GM12878 (cell line): ENCODE measurements at regions not wholly inside any gene's neighbourhood (a gene's known extent, or its start where the extent isn't known, plus 50 kb on each side); places are given as distances from the start of the nearest gene placed in this dataset.

Source experiments
- ATAC-seq: fragments of 200-7000 bp; cut with Tn5 transposase; 3 replicates; pipeline ENCODE4 v1.9.1; 2020; ENCODE audit warnings: mild to moderate bottlenecking, moderate library complexity
- BruUV-seq: library from RNA; stranded (reverse); fragments of 400-500 nt; replicated peaks from 2 replicates; lab custom pipeline; 2021; lab: Mats Ljungman, UMichigan
- CTCF ChIA-PET: fragments of 300-600 bp; sonication (Branson Sonifier 250); formaldehyde crosslinking; extraction: SDS; loops from one replicate; lab custom pipeline; 2021; ENCODE audit warnings: inconsistent platforms; lab: Yijun Ruan, JAX
- POLR2A ChIA-PET: fragments of 350-600 bp; formaldehyde crosslinking; extraction: SDS; loops from one replicate; lab custom pipeline; 2021; ENCODE audit warnings: inconsistent platforms; lab: Charles Lee
- RAD21 ChIA-PET: fragments of 300-600 bp; sonication (Branson Sonifier 250); formaldehyde crosslinking; loops from one replicate; lab custom pipeline; 2023; ENCODE audit warnings: antibody characterized with exemption; ENCODE audit not compliant: unreplicated experiment; lab: Charles Lee
- SMC1A ChIA-PET: fragments of 300-600 bp; sonication (Branson Sonifier 250); formaldehyde crosslinking; loops from one replicate; lab custom pipeline; 2023; ENCODE audit not compliant: unreplicated experiment, uncharacterized antibody; lab: Charles Lee
- DNase-seq: peaks from one replicate; pipeline ENCODE4 v3.0.0-alpha.2; 2011; ENCODE audit warnings: low read depth, low spot score
- FAIRE-seq: peaks from 3 replicates; lab custom pipeline; 2011; peaks lifted over from hg19 to GRCh38; lab: Jason Lieb, UNC
- H2AFZ ChIP-seq: 2 replicates; pipeline ENCODE4 v1.6.0; 2011; ENCODE audit warnings: low read depth, low read length, control low read depth; ENCODE audit not compliant: control insufficient read depth
- H3K27ac ChIP-seq: 2 replicates; pipeline ENCODE4 v1.5.1; 2011; ENCODE audit warnings: control low read depth; ENCODE audit not compliant: control insufficient read depth, insufficient read depth
- H3K27me3 ChIP-seq, 2 experiments: replicated peaks in 1 of 2; 2 replicates each; pipeline versions ENCODE4 v1.6.0 to v1.6.1; 2011; ENCODE audit warnings: low read length in 1 of 2; ENCODE audit not compliant: control insufficient read depth in 2 of 2, insufficient read depth in 2 of 2
- H3K36me3 ChIP-seq, 2 experiments: 2 replicates each; pipeline ENCODE4 v1.5.1; 2011; ENCODE audit warnings: low read length in 1 of 2; ENCODE audit not compliant: control insufficient read depth in 2 of 2, insufficient read depth in 2 of 2
- H3K4me1 ChIP-seq: 2 replicates; pipeline ENCODE4 v1.6.1; 2011; ENCODE audit warnings: mild to moderate bottlenecking, low read length, moderate library complexity, mixed read lengths; ENCODE audit not compliant: control insufficient read depth, insufficient read depth
- H3K4me2 ChIP-seq: 2 replicates; pipeline ENCODE4 v1.6.0; 2011; ENCODE audit warnings: control low read depth; ENCODE audit not compliant: control insufficient read depth, insufficient read depth
- H3K4me3 ChIP-seq: fragments of 200-600 bp; sonication (generic); 2 replicates; pipeline ENCODE4 v1.5.1; 2016
- H3K79me2 ChIP-seq: 2 replicates; pipeline ENCODE4 v1.6.0; 2011; ENCODE audit warnings: low read length; ENCODE audit not compliant: control insufficient read depth, insufficient read depth
- H3K9ac ChIP-seq: 2 replicates; pipeline ENCODE4 v1.8.0; 2011; ENCODE audit warnings: low read length, control low read depth, mixed read lengths; ENCODE audit not compliant: control insufficient read depth, insufficient read depth
- H3K9me3 ChIP-seq: replicated peaks from 3 replicates; pipeline ENCODE4 v1.5.1; 2011; ENCODE audit warnings: mild to moderate bottlenecking, low read length; ENCODE audit not compliant: control insufficient read depth, insufficient read depth
- H4K20me1 ChIP-seq: 2 replicates; pipeline ENCODE4 v1.6.0; 2011; ENCODE audit not compliant: control insufficient read depth, insufficient read depth
- BCL11A ChIP-seq: IDR thresholded peaks from 2 replicates; pipeline ENCODE4 v1.6.1; 2011; ENCODE audit warnings: low read depth, low read length
- ETV6 ChIP-seq, 2 experiments: fragments of 450-650 bp in 1 of 2; IDR thresholded peaks in 1 of 2; conservative IDR thresholded peaks in 1 of 2; 2 replicates each; pipeline ENCODE4 v1.6.1; 2014; ENCODE audit warnings: antibody characterized with exemption in 1 of 2, borderline replicate concordance in 1 of 2, low read depth in 1 of 2, mild to moderate bottlenecking in 1 of 2, moderate library complexity in 1 of 2
- FOS ChIP-seq: IDR thresholded peaks from 3 replicates; pipeline ENCODE4 v1.6.1; 2011; ENCODE audit warnings: borderline replicate concordance; ENCODE audit not compliant: insufficient read length; ENCODE audit errors: extremely low read depth
- FOXK2 ChIP-seq: fragments of 450-650 bp; IDR thresholded peaks from 2 replicates; pipeline ENCODE4 v1.6.1; 2017; ENCODE audit warnings: mild to moderate bottlenecking, moderate library complexity
- HDGF ChIP-seq: fragments of 450-650 bp; IDR thresholded peaks from 2 replicates; pipeline ENCODE4 v1.6.1; 2016; ENCODE audit warnings: antibody characterized with exemption
- JUNB ChIP-seq: IDR thresholded peaks from 2 replicates; pipeline ENCODE4 v1.6.1; 2016; ENCODE audit warnings: antibody characterized with exemption, mild to moderate bottlenecking
- KAT2A ChIP-seq: conservative IDR thresholded peaks from 2 replicates; pipeline ENCODE4 v1.6.1; 2011; ENCODE audit warnings: low read depth, low read length; ENCODE audit not compliant: control insufficient read depth
- LARP7 ChIP-seq: fragments of 450-650 bp; IDR thresholded peaks from 2 replicates; pipeline ENCODE4 v1.6.1; 2017; ENCODE audit warnings: mild to moderate bottlenecking
- MTA2 ChIP-seq: fragments of 450-650 bp; IDR thresholded peaks from 2 replicates; pipeline ENCODE4 v1.6.1; 2016; ENCODE audit warnings: low read depth, mild to moderate bottlenecking, moderate library complexity
- NR2C2 ChIP-seq: IDR thresholded peaks from 2 replicates; pipeline ENCODE4 v1.6.1; 2011; ENCODE audit warnings: borderline replicate concordance, low read depth; ENCODE audit not compliant: control insufficient read depth, insufficient read length
- PAX5 ChIP-seq: IDR thresholded peaks from 2 replicates; pipeline ENCODE4 v1.6.1; 2011; ENCODE audit warnings: low read depth, low read length, borderline replicate concordance
- RFX5 ChIP-seq: IDR thresholded peaks from 2 replicates; pipeline ENCODE4 v1.6.1; 2011; ENCODE audit warnings: low read depth, low read length, improper control_type of control experiment
- SP1 ChIP-seq: IDR thresholded peaks from one replicate; pipeline ENCODE4 v1.6.1; 2011; ENCODE audit warnings: low read depth, low read length
- TBL1XR1 ChIP-seq: IDR thresholded peaks from 2 replicates; pipeline ENCODE4 v1.6.1; 2012; ENCODE audit warnings: low read depth, low read length, improper control_type of control experiment
- USF1 ChIP-seq: IDR thresholded peaks from 2 replicates; pipeline ENCODE4 v1.6.1; 2011; ENCODE audit warnings: borderline replicate concordance, low read depth, mild to moderate bottlenecking, moderate library complexity, mixed read lengths, low read length; ENCODE audit not compliant: insufficient read depth; ENCODE audit errors: extremely low read length
- ZNF384 ChIP-seq: IDR thresholded peaks from 2 replicates; pipeline ENCODE4 v1.6.1; 2012; ENCODE audit warnings: low read depth, mild to moderate bottlenecking, low read length, improper control_type of control experiment, borderline replicate concordance
- WGBS: methylation state at CpG from one replicate; pipeline ENCODE4 v1.1.6; 2016; ENCODE audit warnings: low lambda C conversion rate; ENCODE audit not compliant: insufficient replicate concordance, insufficient coverage; ENCODE audit errors: missing lambda C conversion rate; 5-methylcytosine and 5-hydroxymethylcytosine counted together
- in situ Hi-C: fragments of 300-500 bp; cut with MboI; formaldehyde crosslinking; loops from 9 replicates; pipeline ENCODE4 v1.14.3; 2018; ENCODE audit warnings: mixed read lengths
- intact Hi-C: fragments of 100-400 bp; cut with micrococcal nuclease; formaldehyde crosslinking; loops from one replicate; pipeline ENCODE4 v1.14.2; 2022; ENCODE audit not compliant: unreplicated experiment
- TF ChIP-seq, protein P1 (sequence below), 3 experiments: IDR thresholded peaks in 2 of 3; conservative IDR thresholded peaks in 1 of 3; 2 replicates each; pipeline ENCODE4 v1.5.1; 2011; ENCODE audit warnings: low read depth in 3 of 3, low read length in 3 of 3, mild to moderate bottlenecking in 3 of 3, control low read depth in 2 of 3, moderate library complexity in 2 of 3, inconsistent platforms in 1 of 3, mixed read lengths in 1 of 3; ENCODE audit not compliant: control insufficient read depth in 2 of 3, insufficient read depth in 1 of 3; ENCODE audit errors: extremely low read depth in 1 of 3
- TF ChIP-seq, protein P2 (sequence below): IDR thresholded peaks from 2 replicates; pipeline ENCODE4 v1.6.1; 2012; ENCODE audit warnings: low read depth, low read length, improper control_type of control experiment

DNA sequence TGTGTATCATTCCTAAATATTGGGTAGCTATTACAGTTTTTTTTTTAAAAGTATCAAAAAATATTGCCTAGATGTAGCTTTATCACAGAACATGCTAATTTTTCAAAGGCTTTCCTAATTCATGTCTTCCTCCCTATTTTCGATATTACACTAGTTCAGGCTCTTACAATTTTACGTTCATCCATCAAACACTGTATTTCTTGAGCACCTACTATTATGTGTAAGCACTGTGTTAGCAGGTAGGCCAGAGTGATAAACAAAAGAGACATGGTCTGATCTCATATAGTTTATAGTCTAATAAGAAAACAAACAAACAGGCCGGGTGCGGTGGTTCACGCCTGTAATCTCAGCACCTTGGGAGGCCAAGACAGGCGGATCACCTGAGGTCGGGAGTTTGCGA is 69.5 kb downstream of the FAM217A start (continued):
- no peak for TF ChIP-seq USF1
- no peak for TF ChIP-seq LARP7
- no peak for TF ChIP-seq FOS
- TF ChIP-seq JUNB, result no peak
- TF ChIP-seq SP1, result no peak

GRCh38 chr6:4010048-4010447 is 68.9 kb downstream of the FAM217A start:
- Histone ChIP-seq H3K27ac (no peak overlapping the region), H3K4me1 (peaks cover 5% of the 10 kb centered on the region; the same call in 1 of the 2 replicates), H3K4me3 (no peak overlapping the region), H3K27me3 (no peaks in the 10 kb centered on the region), H3K4me2 (no peak overlapping the region), H3K79me2 (peaks cover 15% of the 10 kb centered on the region), H3K36me3 (0 out of 4 replicates have a peak, but pooled peaks cover 0 to 5% of the 10 kb centered on the region in 2 experiments), H4K20me1 (no peaks in the 10 kb centered on the region), H3K9me3 (no peaks in the 10 kb centered on the region; the same call in 2 of the 3 replicates), H3K9ac (no peak overlapping the region), H2AFZ (no peak overlapping the region)
- intact Hi-C loops (no loop called here), in situ Hi-C loops (no loop called here)
- 98% methylated on average over 2 of the region's 2 CpGs for WGBS
- BruUV-seq, result no TSS peak
- ChIA-PET CTCF (interaction anchor here (0.6 to 3.8 kb wide), 9 partner anchors 12 to 267 kb away, joined by 3 to 21 read pairs (median 6); no protein-coding TSS in a partner anchor), POLR2A (interaction anchor here (1.0 kb wide), 1 partner anchor 12 kb away, joined by 3 read pairs; no protein-coding TSS in a partner anchor), RAD21 (no interaction called here), SMC1A (interaction anchor here (0.9 to 3.0 kb wide), 4 partner anchors 13 to 267 kb away, joined by 3 to 12 read pairs (median 4); no protein-coding TSS in a partner anchor)
- no peak for TF ChIP-seq KAT2A
- TF ChIP-seq PAX5, result no peak
- TF ChIP-seq FOXK2, result no peak
- TF ChIP-seq, protein P1, sequence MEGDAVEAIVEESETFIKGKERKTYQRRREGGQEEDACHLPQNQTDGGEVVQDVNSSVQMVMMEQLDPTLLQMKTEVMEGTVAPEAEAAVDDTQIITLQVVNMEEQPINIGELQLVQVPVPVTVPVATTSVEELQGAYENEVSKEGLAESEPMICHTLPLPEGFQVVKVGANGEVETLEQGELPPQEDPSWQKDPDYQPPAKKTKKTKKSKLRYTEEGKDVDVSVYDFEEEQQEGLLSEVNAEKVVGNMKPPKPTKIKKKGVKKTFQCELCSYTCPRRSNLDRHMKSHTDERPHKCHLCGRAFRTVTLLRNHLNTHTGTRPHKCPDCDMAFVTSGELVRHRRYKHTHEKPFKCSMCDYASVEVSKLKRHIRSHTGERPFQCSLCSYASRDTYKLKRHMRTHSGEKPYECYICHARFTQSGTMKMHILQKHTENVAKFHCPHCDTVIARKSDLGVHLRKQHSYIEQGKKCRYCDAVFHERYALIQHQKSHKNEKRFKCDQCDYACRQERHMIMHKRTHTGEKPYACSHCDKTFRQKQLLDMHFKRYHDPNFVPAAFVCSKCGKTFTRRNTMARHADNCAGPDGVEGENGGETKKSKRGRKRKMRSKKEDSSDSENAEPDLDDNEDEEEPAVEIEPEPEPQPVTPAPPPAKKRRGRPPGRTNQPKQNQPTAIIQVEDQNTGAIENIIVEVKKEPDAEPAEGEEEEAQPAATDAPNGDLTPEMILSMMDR (IDR thresholded peaks at IDR 0.05 in 2 of 3, conservative IDR thresholded peaks at IDR 0.05 in 1 of 3; ENCODE audit: control insufficient read depth in 2 of 3, extremely low read depth in 1 of 3, insufficient read depth in 1 of 3, low read depth in 3 of 3, low read length in 3 of 3), result no peak
- TF ChIP-seq ZNF384, result no peak
- TF ChIP-seq BCL11A, result no peak
- no peak for TF ChIP-seq NR2C2
- no peak for TF ChIP-seq HDGF
- no peak for TF ChIP-seq MTA2
- no peak for TF ChIP-seq ETV6 (conservative IDR thresholded peaks at IDR 0.05 in 1 of 2, IDR thresholded peaks at IDR 0.05 in 1 of 2; ENCODE audit: borderline replicate concordance in 1 of 2, low read depth in 1 of 2)
- no peak for TF ChIP-seq RFX5
- TF ChIP-seq TBL1XR1, result no peak
- TF ChIP-seq, protein P2, sequence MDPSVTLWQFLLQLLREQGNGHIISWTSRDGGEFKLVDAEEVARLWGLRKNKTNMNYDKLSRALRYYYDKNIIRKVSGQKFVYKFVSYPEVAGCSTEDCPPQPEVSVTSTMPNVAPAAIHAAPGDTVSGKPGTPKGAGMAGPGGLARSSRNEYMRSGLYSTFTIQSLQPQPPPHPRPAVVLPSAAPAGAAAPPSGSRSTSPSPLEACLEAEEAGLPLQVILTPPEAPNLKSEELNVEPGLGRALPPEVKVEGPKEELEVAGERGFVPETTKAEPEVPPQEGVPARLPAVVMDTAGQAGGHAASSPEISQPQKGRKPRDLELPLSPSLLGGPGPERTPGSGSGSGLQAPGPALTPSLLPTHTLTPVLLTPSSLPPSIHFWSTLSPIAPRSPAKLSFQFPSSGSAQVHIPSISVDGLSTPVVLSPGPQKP, result no peak
- no peak for ATAC-seq
- no peak for FAIRE-seq
- DNase-seq, result no peak
